HL-60 (cell line): ENCODE measurements at regions not wholly inside any gene's neighbourhood (a gene's known extent, or its start where the extent isn't known, plus 50 kb on each side); places are given as distances from the start of the nearest gene placed in this dataset.
A peak's percentile ranks its signal among the peaks of the same experiment; 100 is the strongest.

Experiments used
- DNase-seq, 2 experiments: peaks; one replicate each; pipeline ENCODE4 v3.0.0-alpha.2; 2010 to 2020; ENCODE audit warnings: low read depth in 1 of 2, low spot score in 1 of 2
- H3K27ac ChIP-seq: fragments of 250-450 bp; sonication (Bioruptor Pico); replicated peaks from 2 replicates; pipeline ENCODE4 v1.5.1; 2020; ENCODE audit warnings: mild to moderate bottlenecking, moderate library complexity
- H3K27me3 ChIP-seq: fragments of 250-450 bp; sonication (Bioruptor Pico); 2 replicates; pipeline ENCODE4 v1.5.1; 2021; ENCODE audit warnings: mild to moderate bottlenecking, moderate library complexity; ENCODE audit not compliant: insufficient read depth, poor library complexity, severe bottlenecking
- H3K4me3 ChIP-seq: replicated peaks from 2 replicates; pipeline ENCODE4 v1.5.1; 2011; ENCODE audit warnings: mild to moderate bottlenecking, control low read depth, low read length; ENCODE audit not compliant: insufficient read depth
- CTCF ChIP-seq: IDR thresholded peaks from one replicate; pipeline ENCODE4 v1.5.1; 2011; ENCODE audit warnings: low read length, control low read depth, inconsistent platforms; ENCODE audit not compliant: insufficient read depth
- GABPA ChIP-seq: IDR thresholded peaks from 2 replicates; pipeline ENCODE4 v1.6.1; 2012; ENCODE audit warnings: low read depth
- POLR2AphosphoS5 ChIP-seq: IDR thresholded peaks from 2 replicates; pipeline ENCODE4 v1.6.1; 2012; ENCODE audit warnings: low read depth
- REST ChIP-seq: IDR thresholded peaks from 2 replicates; pipeline ENCODE4 v1.6.1; 2012; ENCODE audit warnings: low read depth; ENCODE audit not compliant: insufficient replicate concordance
- SPI1 ChIP-seq: IDR thresholded peaks from 2 replicates; pipeline ENCODE4 v1.6.1; 2012; ENCODE audit warnings: low read depth, mild to moderate bottlenecking, borderline replicate concordance

- no peak overlapping the region for H3K27ac ChIP-seq
- H3K4me3 ChIP-seq: no peak overlapping the region
- no peak for DNase-seq
- TF ChIP-seq GABPA (no peak), SPI1 (no peak), POLR2AphosphoS5 (no peak), CTCF (no peak), REST (no peak)
- no peaks in the 10 kb centered on the region for H3K27me3 ChIP-seq
Measured at GRCh38 chr1:29981586-29982239, 741.7 kb downstream of the MATN1 start.

GRCh38 chr1:29977550-29977949 is 741.2 kb downstream of the PTPRU start:
- no peak for DNase-seq
- TF ChIP-seq GABPA: no peak
- H3K27me3 ChIP-seq: no peaks in the 10 kb centered on the region
- H3K27ac ChIP-seq: no peak overlapping the region
- H3K4me3 ChIP-seq: no peak overlapping the region

- DNase-seq: no peak
- H3K27me3 ChIP-seq: no peaks in the 10 kb centered on the region
- no peak overlapping the region for H3K4me3 ChIP-seq
- no peak overlapping the region for H3K27ac ChIP-seq
- TF ChIP-seq POLR2AphosphoS5 (no peak), REST (peak; percentile 98)
Measured at GRCh38 chr1:29975036-29975694, 738.8 kb downstream of the PTPRU start.

- no peak for TF ChIP-seq POLR2AphosphoS5
- no peak for TF ChIP-seq SPI1
- no peak for TF ChIP-seq REST
- TF ChIP-seq CTCF: no peak
- TF ChIP-seq GABPA: no peak
- DNase-seq: no peak
- H3K27me3 ChIP-seq: no peaks in the 10 kb centered on the region
- H3K27ac ChIP-seq: no peak overlapping the region
- no peak overlapping the region for H3K4me3 ChIP-seq
Measured at GRCh38 chr1:29974316-29974724, 738.0 kb downstream of the PTPRU start.
